Ovary (tissue), 3 donors: ENCODE measurements at regions not wholly inside any gene's neighbourhood (a gene's known extent, or its start where the extent isn't known, plus 50 kb on each side); places are given as distances from the start of the nearest gene placed in this dataset.

Experiments used
- POLR2A ChIP-seq: fragments of 450-650 bp; IDR thresholded peaks from one replicate; pipeline ENCODE4 v1.6.1; 2017; ENCODE audit warnings: antibody characterized with exemption, mild to moderate bottlenecking, moderate library complexity
- TF ChIP-seq, protein P1 (sequence below), 3 donors: fragments of 450-650 bp in 2 of 3; fragments of 200-600 bp in 1 of 3; IDR thresholded peaks; one replicate each; pipeline versions ENCODE4 v1.5.1 to v1.8.0; 2016 to 2022; ENCODE audit warnings: antibody characterized with exemption in 3 of 3, mild to moderate bottlenecking in 1 of 3
- donor health status: DM: no; HTN: no; CAD: no.

DNA sequence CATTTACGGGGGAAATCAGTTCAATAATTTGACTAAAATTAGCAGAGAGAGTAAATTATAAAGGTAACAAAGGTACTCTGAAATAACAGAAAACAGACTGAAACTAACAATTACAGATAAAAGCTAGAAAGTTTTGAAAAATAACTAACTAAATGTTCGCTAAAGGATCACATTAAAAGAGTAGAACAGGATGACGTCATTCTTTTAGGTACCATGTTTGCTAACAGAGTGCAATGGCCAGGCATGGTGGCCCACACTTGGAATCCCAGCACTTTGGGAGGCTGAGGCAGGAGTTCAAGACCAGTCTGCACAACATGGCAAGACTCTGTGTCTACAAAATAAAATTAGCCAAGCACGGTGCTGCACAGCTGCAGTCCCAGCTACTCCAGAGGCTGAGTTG, 212.3 kb upstream of the CDYL start:
- TF ChIP-seq, protein P1, sequence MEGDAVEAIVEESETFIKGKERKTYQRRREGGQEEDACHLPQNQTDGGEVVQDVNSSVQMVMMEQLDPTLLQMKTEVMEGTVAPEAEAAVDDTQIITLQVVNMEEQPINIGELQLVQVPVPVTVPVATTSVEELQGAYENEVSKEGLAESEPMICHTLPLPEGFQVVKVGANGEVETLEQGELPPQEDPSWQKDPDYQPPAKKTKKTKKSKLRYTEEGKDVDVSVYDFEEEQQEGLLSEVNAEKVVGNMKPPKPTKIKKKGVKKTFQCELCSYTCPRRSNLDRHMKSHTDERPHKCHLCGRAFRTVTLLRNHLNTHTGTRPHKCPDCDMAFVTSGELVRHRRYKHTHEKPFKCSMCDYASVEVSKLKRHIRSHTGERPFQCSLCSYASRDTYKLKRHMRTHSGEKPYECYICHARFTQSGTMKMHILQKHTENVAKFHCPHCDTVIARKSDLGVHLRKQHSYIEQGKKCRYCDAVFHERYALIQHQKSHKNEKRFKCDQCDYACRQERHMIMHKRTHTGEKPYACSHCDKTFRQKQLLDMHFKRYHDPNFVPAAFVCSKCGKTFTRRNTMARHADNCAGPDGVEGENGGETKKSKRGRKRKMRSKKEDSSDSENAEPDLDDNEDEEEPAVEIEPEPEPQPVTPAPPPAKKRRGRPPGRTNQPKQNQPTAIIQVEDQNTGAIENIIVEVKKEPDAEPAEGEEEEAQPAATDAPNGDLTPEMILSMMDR (IDR thresholded peaks at IDR 0.05): no peak
- TF ChIP-seq POLR2A: no peak
